GM10266 (cell line): ENCODE measurements at regions not wholly inside any gene's neighbourhood (a gene's known extent, or its start where the extent isn't known, plus 50 kb on each side); places are given as distances from the start of the nearest gene placed in this dataset.
A peak's percentile ranks its signal among the peaks of the same experiment; 100 is the strongest.

Experiments
- DNase-seq: peaks from one replicate; pipeline ENCODE4 v3.0.0; 2012; ENCODE audit errors: extremely low spot score
- TF ChIP-seq, protein P1 (sequence below): IDR thresholded peaks from 2 replicates; pipeline ENCODE4 v1.5.1; 2012; ENCODE audit warnings: mild to moderate bottlenecking, low read depth; ENCODE audit not compliant: control insufficient read depth, insufficient read depth; ENCODE audit errors: missing control alignments

DNA sequence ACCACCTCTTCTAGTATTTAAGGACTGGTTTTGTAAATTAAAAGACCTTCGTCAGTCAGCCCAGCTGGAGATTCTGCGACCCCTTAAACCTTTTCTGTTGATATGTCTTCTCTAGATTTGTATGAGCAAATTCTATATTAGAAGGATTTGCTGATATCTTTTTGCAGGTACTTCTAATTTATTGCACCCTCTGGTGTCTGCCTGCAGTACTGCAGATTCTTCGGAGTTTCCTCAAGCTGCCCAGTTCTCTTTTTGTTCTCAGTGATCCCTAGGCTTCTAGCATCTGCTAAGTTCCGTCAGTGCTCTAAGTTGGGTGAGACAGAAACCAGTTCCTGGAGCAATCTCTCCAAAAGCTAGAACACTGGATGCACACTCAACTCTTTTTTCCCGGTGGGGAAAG lies 545.2 kb downstream of the C4orf33 start:
- peak; percentile 13 for DNase-seq
- TF ChIP-seq, protein P1, sequence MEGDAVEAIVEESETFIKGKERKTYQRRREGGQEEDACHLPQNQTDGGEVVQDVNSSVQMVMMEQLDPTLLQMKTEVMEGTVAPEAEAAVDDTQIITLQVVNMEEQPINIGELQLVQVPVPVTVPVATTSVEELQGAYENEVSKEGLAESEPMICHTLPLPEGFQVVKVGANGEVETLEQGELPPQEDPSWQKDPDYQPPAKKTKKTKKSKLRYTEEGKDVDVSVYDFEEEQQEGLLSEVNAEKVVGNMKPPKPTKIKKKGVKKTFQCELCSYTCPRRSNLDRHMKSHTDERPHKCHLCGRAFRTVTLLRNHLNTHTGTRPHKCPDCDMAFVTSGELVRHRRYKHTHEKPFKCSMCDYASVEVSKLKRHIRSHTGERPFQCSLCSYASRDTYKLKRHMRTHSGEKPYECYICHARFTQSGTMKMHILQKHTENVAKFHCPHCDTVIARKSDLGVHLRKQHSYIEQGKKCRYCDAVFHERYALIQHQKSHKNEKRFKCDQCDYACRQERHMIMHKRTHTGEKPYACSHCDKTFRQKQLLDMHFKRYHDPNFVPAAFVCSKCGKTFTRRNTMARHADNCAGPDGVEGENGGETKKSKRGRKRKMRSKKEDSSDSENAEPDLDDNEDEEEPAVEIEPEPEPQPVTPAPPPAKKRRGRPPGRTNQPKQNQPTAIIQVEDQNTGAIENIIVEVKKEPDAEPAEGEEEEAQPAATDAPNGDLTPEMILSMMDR = peak; percentile 74

DNA sequence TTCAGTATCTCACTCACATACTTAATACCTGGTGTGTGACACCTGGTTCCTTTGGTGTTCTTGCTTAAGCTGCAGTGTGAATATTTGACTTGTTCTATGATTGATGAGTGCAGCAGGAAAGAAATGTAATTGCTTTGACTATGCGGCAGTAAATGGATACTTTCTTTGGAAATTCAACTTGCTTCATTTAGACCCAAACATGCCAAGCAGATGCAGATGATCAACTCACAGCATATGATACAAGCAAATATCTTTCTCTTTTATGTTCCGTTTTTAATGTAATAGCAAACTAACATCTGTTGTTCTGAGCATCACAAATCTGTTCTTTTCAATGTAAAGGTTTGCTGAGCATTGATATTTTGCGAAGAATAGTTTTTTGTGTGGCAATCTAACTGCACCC lies 549.5 kb downstream of the C4orf33 start:
- no peak for DNase-seq

DNA sequence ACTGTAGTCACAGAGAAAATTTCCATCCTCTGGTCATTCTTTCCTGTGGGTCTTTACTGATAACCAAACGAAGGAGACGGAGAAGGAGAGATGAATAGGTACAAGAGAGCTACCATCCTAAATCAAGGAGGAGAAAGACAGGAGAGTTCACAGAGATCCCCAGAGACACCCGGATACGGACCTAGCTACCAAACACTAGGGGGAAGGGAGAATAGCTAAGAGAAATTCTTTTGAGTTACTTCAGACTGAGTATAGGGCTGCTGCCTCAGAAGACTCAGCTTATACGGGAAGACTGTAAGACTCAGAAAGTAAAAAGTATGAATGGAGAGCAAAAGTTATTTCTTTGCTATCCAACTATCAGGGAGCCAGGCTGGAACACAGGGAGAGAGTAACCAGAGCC lies 572.1 kb downstream of the C4orf33 start:
- TF ChIP-seq, protein P1 = no peak
- no peak for DNase-seq

More for the DNA sequence above, 549.5 kb downstream of the C4orf33 start:
- TF ChIP-seq, protein P1 = no peak

DNA sequence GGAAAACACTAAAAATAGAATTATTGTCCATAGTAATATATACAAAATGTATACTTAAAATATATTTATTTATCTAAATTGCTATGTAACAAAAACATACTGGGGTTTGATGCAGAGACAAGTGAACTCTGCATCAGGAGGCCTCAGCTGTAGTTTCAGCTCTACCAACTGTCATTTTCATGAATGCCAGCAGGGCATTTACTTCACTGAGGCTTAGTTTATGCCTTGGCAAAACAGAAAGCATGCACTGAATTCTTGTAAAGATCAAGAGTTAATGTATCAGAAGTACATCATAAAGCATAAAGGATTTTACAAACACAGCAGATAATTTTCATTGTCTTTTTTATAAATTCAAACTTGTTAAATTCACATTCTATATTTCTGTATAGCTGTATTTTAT lies 577.0 kb downstream of the C4orf33 start:
- TF ChIP-seq, protein P1 = no peak

DNA sequence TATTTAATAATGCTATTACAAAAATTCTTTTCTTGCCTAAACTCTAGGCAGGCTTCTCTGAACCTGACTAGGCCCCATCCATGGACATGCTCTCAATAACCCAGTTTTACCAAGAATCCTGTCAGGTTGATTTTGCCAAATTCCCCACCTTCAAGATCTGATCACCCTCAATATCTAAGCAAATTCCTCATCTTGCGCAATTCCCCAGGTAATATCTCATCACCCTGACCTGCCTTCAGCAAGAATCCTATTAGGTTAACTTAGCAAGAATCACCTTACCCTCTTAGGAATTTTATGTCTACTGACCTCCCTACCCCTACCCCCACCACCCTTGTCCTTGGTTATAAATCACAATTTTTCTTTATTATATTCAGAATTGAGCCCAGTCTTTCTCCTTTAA lies 579.1 kb downstream of the C4orf33 start:
- DNase-seq = no peak
- TF ChIP-seq, protein P1 = no peak

More for the DNA sequence above, 577.0 kb downstream of the C4orf33 start:
- no peak for DNase-seq

DNA sequence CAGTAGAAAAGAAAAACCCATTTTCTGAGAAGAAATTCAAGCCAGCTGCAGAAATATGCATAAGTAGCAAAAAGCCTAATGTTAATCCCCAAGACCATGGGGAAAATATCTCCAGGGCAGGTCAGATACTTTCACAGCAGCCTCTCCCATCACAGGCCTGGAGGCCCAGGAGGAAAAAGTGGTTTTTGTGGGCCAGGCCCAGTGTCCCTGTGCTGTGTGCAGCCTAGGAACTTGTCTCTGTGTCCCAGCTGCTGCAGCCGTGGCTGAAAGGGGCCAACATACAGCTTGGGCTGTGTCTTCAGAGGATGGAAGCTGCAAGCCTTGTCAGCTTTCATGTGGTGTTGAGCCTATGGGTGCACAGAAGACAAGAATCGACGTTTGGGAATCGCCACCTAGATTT lies 581.0 kb downstream of the C4orf33 start:
- TF ChIP-seq, protein P1 = no peak
- no peak for DNase-seq

DNA sequence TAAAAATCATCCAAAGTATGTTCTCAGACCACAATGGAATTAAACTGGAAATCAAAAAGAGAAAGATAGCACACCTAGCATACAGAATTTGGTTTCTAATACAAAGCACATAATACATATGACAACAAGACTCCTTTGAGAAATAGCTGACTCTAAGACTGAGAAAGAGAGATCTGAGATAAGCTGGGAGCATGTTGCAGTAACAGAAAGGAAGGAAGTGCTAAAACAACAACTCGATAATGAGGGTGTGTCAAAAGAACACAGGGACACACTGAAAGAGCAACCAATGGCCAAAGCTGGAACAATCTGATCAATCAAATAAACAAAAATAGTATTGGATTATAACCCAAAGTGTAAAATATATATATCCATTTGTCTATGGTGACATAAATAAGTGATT lies 586.6 kb downstream of the C4orf33 start:
- no peak for DNase-seq
- TF ChIP-seq, protein P1 = no peak
